ENCODE measurements at regions not wholly inside any gene's neighbourhood (a gene's known extent, or its start where the extent isn't known, plus 50 kb on each side); places are given as distances from the start of the nearest gene placed in this dataset.

DNA sequence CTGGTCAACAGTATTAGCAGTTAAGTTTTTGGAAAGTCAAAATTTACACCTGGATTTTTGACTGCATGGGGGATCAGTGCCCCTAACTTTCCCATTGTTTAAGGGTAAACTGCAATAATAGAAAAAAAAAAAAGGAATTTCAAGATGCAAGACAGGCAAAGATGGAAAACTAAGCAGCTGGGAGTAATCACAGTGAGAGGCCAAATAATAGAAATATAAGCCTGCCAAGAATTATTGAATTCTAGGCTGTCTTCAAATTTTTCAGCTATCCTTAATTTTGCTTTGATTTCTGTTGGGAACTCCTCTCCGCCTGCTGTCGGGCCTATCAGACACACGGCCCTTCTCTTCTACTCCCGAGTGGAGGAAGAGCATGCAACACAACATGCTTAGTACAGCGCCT lies 215.5 kb upstream of the LMCD1 start:
- DNase-seq (ENCODE audit: low spot score): no peak

DNA sequence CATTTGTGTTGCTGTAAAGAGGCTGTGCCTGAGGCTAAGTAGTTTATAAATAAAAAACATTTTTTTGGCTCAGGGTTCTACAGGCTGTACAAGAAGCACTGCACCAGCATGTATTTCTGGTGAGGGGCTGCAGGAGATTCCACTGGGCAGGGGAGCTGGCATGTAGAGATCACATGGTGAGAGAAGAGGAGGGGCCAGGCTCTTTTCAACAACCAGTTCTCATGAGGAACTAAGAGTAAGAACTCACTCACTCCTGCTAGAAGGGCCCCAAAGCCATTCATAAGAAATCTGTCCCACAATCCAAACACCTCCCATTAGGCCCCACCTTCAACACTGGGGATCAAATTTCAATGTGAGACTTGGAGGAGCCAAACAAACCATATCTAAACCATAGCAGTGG lies 214.9 kb upstream of the LMCD1 start:
- Histone ChIP-seq H3K9me3 (ENCODE audit: control insufficient read depth in 4 of 4, low read length in 3 of 4) (no peaks in the 10 kb centered on the region), H3K4me1 (ENCODE audit: control insufficient read depth in 4 of 4, insufficient read depth in 4 of 4, low read length in 3 of 4) (no peaks in the 10 kb centered on the region), H3K9ac (ENCODE audit: low read depth in 1 of 2, low read length in 2 of 2) (no peak overlapping the region), H3K27me3 (ENCODE audit: control insufficient read depth in 4 of 4, insufficient read depth in 4 of 4, low read length in 3 of 4) (no peaks in the 10 kb centered on the region), H3K27ac (ENCODE audit: low read depth in 1 of 2, low read length in 2 of 2) (no peak overlapping the region), H3K36me3 (ENCODE audit: control insufficient read depth in 4 of 4, insufficient read depth in 3 of 4, low read depth in 1 of 4, low read length in 3 of 4) (no peaks in the 10 kb centered on the region), H3K4me3 (ENCODE audit: low read depth in 1 of 3, low read length in 3 of 3) (no peak overlapping the region)
- TF ChIP-seq CTCF (IDR thresholded peaks at IDR 0.05; ENCODE audit: low read depth, low read length, missing input control) (no peak), ZBTB33 (IDR thresholded peaks at IDR 0.05) (no peak), RXRA (IDR thresholded peaks at IDR 0.05) (no peak), FOXA1 (IDR thresholded peaks at IDR 0.05) (no peak), NR2F2 (IDR thresholded peaks at IDR 0.05) (no peak), GABPA (IDR thresholded peaks at IDR 0.05 in 1 of 2, conservative IDR thresholded peaks at IDR 0.05 in 1 of 2) (no peak), MAX (IDR thresholded peaks at IDR 0.05) (no peak), ATF3 (IDR thresholded peaks at IDR 0.05) (no peak), HNF4G (IDR thresholded peaks at IDR 0.05) (no peak), TAF1 (conservative IDR thresholded peaks at IDR 0.05) (no peak), FOXA2 (IDR thresholded peaks at IDR 0.05) (no peak), EGR1 (IDR thresholded peaks at IDR 0.05; ENCODE audit: low read depth in 2 of 2) (no peak), RAD21 (IDR thresholded peaks at IDR 0.05) (no peak), JUND (IDR thresholded peaks at IDR 0.05) (no peak), HNF4A (conservative IDR thresholded peaks at IDR 0.05) (no peak), SP1 (IDR thresholded peaks at IDR 0.05) (no peak), YY1 (IDR thresholded peaks at IDR 0.05) (no peak)
- TF ChIP-seq, protein P1, sequence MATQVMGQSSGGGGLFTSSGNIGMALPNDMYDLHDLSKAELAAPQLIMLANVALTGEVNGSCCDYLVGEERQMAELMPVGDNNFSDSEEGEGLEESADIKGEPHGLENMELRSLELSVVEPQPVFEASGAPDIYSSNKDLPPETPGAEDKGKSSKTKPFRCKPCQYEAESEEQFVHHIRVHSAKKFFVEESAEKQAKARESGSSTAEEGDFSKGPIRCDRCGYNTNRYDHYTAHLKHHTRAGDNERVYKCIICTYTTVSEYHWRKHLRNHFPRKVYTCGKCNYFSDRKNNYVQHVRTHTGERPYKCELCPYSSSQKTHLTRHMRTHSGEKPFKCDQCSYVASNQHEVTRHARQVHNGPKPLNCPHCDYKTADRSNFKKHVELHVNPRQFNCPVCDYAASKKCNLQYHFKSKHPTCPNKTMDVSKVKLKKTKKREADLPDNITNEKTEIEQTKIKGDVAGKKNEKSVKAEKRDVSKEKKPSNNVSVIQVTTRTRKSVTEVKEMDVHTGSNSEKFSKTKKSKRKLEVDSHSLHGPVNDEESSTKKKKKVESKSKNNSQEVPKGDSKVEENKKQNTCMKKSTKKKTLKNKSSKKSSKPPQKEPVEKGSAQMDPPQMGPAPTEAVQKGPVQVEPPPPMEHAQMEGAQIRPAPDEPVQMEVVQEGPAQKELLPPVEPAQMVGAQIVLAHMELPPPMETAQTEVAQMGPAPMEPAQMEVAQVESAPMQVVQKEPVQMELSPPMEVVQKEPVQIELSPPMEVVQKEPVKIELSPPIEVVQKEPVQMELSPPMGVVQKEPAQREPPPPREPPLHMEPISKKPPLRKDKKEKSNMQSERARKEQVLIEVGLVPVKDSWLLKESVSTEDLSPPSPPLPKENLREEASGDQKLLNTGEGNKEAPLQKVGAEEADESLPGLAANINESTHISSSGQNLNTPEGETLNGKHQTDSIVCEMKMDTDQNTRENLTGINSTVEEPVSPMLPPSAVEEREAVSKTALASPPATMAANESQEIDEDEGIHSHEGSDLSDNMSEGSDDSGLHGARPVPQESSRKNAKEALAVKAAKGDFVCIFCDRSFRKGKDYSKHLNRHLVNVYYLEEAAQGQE (IDR thresholded peaks at IDR 0.05): no peak
- DNase-seq (ENCODE audit: low spot score): no peak

More for the DNA sequence above, 215.5 kb upstream of the LMCD1 start:
- TF ChIP-seq HNF4A (conservative IDR thresholded peaks at IDR 0.05): no peak
- no peak for TF ChIP-seq HNF4G (IDR thresholded peaks at IDR 0.05)
- TF ChIP-seq YY1 (IDR thresholded peaks at IDR 0.05): no peak
- TF ChIP-seq JUND (IDR thresholded peaks at IDR 0.05): no peak
- no peak for TF ChIP-seq RXRA (IDR thresholded peaks at IDR 0.05)
- no peak for TF ChIP-seq GABPA (IDR thresholded peaks at IDR 0.05 in 1 of 2, conservative IDR thresholded peaks at IDR 0.05 in 1 of 2)
- TF ChIP-seq FOXA1 (IDR thresholded peaks at IDR 0.05): no peak
- no peak for TF ChIP-seq ZBTB33 (IDR thresholded peaks at IDR 0.05)
- no peak for TF ChIP-seq FOXA2 (IDR thresholded peaks at IDR 0.05)
- no peak for TF ChIP-seq MAX (IDR thresholded peaks at IDR 0.05)
- TF ChIP-seq NR2F2 (IDR thresholded peaks at IDR 0.05): no peak
- TF ChIP-seq TAF1 (conservative IDR thresholded peaks at IDR 0.05): no peak
- no peak for TF ChIP-seq SP1 (IDR thresholded peaks at IDR 0.05)
- Histone ChIP-seq H3K36me3 (ENCODE audit: control insufficient read depth in 4 of 4, insufficient read depth in 3 of 4, low read depth in 1 of 4, low read length in 3 of 4) (no peaks in the 10 kb centered on the region), H3K9ac (ENCODE audit: low read depth in 1 of 2, low read length in 2 of 2) (no peak overlapping the region), H3K4me1 (ENCODE audit: control insufficient read depth in 4 of 4, insufficient read depth in 4 of 4, low read length in 3 of 4) (no peaks in the 10 kb centered on the region), H3K9me3 (ENCODE audit: control insufficient read depth in 4 of 4, low read length in 3 of 4) (no peaks in the 10 kb centered on the region), H3K4me3 (ENCODE audit: low read depth in 1 of 3, low read length in 3 of 3) (no peak overlapping the region), H3K27ac (ENCODE audit: low read depth in 1 of 2, low read length in 2 of 2) (no peak overlapping the region), H3K27me3 (ENCODE audit: control insufficient read depth in 4 of 4, insufficient read depth in 4 of 4, low read length in 3 of 4) (no peaks in the 10 kb centered on the region)
- WGBS: 93% methylated on average over 5 of the region's 5 CpGs
